ENCODE measurements at regions not wholly inside any gene's neighbourhood (a gene's known extent, or its start where the extent isn't known, plus 50 kb on each side); places are given as distances from the start of the nearest gene placed in this dataset.

DNA sequence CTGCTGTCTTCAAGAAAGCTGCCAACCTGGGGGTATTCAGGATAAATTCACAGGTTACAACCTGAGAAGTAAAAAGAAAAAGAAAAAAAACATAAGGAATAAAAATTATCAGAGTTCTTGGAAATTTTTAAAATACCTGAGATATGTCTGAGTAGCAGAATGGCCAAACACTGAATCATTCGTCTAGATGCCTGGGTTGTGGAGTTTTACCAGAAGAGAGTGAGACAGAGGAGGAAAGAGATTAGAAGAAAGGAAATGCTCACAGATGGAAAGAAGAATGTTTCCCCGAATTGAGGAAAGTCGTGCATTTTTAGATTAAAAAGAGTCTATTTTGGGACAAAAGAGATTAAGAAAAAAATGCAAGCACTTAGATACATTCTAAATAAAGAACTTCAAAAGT, 1026.7 kb downstream of the TBC1D22A start:
- intact Hi-C loops (cut with DNase I) = no loop called here

DNA sequence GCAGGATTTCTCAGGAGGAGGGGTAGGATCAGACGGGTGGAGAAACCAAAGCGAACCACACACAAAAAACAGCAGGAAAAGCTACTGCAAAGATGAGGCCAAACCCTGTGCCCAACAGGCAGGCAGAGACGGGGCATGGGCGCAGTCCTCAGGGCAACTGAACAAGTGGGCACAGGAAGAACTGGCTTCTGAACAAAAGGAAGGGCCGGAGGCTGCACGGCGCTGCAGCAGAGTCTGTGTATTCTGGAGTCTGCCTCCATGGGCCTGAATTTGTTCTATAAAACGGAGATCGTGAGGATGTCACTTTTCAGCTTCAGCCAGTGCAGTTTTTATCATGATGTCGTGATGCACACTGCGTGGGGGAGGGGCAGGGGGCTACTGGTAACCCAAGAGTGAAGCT, 1026.0 kb downstream of the TBC1D22A start:
- TF ChIP-seq, protein P1, sequence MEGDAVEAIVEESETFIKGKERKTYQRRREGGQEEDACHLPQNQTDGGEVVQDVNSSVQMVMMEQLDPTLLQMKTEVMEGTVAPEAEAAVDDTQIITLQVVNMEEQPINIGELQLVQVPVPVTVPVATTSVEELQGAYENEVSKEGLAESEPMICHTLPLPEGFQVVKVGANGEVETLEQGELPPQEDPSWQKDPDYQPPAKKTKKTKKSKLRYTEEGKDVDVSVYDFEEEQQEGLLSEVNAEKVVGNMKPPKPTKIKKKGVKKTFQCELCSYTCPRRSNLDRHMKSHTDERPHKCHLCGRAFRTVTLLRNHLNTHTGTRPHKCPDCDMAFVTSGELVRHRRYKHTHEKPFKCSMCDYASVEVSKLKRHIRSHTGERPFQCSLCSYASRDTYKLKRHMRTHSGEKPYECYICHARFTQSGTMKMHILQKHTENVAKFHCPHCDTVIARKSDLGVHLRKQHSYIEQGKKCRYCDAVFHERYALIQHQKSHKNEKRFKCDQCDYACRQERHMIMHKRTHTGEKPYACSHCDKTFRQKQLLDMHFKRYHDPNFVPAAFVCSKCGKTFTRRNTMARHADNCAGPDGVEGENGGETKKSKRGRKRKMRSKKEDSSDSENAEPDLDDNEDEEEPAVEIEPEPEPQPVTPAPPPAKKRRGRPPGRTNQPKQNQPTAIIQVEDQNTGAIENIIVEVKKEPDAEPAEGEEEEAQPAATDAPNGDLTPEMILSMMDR (IDR thresholded peaks at IDR 0.05) = no peak
- no peak for TF ChIP-seq POLR2A (IDR thresholded peaks at IDR 0.05)
- DNase-seq = no peak
- no peak overlapping the region for H3K4me3 ChIP-seq
- intact Hi-C loops (cut with DNase I) = no loop called here
- peaks cover 0 to 19% (median 10%) of the 10 kb centered on the region in 3 donors for H3K9me3 ChIP-seq
- H3K27ac ChIP-seq = no peak overlapping the region
- H3K4me1 ChIP-seq = peaks cover 0 to 9% (median 0%) of the 10 kb centered on the region in 3 donors
- WGBS, 2 donors = 27 to 40% methylated on average over 9 to 11 of the region's 11 CpGs
- H3K27me3 ChIP-seq = peaks cover 0 to 50% (median 0%) of the 10 kb centered on the region in 4 donors
- H3K36me3 ChIP-seq = no peaks in the 10 kb centered on the region

More for the DNA sequence above, 1026.7 kb downstream of the TBC1D22A start:
- WGBS, 2 donors = 30 to 43% methylated on average over 3 of the region's 3 CpGs
- H3K36me3 ChIP-seq = no peaks in the 10 kb centered on the region
- DNase-seq = no peak
- H3K4me3 ChIP-seq = no peak overlapping the region
- peaks cover 0 to 43% (median 0%) of the 10 kb centered on the region in 4 donors for H3K27me3 ChIP-seq
- H3K27ac ChIP-seq = no peak overlapping the region
- TF ChIP-seq, protein P1 (IDR thresholded peaks at IDR 0.05) = no peak
- TF ChIP-seq POLR2A (IDR thresholded peaks at IDR 0.05) = no peak
- peaks cover 0 to 15% (median 10%) of the 10 kb centered on the region in 3 donors for H3K9me3 ChIP-seq
- peaks cover 0 to 9% (median 0%) of the 10 kb centered on the region in 3 donors for H3K4me1 ChIP-seq

GRCh38 chr22:47787501-47788227, 1025.2 kb downstream of the TBC1D22A start:
- DNase-seq = no peak
- intact Hi-C loops (cut with DNase I) = no loop called here
- no peak for TF ChIP-seq POLR2A (IDR thresholded peaks at IDR 0.05)
- TF ChIP-seq, protein P1 (IDR thresholded peaks at IDR 0.05) = no peak
- H3K9me3 ChIP-seq = peaks cover 0 to 19% (median 10%) of the 10 kb centered on the region in 3 donors
- no peaks in the 10 kb centered on the region for H3K36me3 ChIP-seq
- H3K27me3 ChIP-seq = peaks cover 0 to 55% (median 0%) of the 10 kb centered on the region in 4 donors
- H3K4me3 ChIP-seq = no peak overlapping the region
- H3K4me1 ChIP-seq = peaks cover 0 to 9% (median 0%) of the 10 kb centered on the region in 3 donors
- no peak overlapping the region for H3K27ac ChIP-seq
- 84 to 85% methylated on average over 10 of the region's 10 CpGs for WGBS, 2 donors

- Histone ChIP-seq H3K9me3 (peaks cover 0 to 19% (median 10%) of the 10 kb centered on the region in 3 donors), H3K27ac (no peak overlapping the region), H3K4me1 (peaks cover 0 to 9% (median 0%) of the 10 kb centered on the region in 3 donors), H3K36me3 (no peaks in the 10 kb centered on the region), H3K4me3 (no peak overlapping the region), H3K27me3 (peaks cover 0 to 61% (median 0%) of the 10 kb centered on the region in 4 donors)
- intact Hi-C loops (cut with DNase I) = no loop called here
- TF ChIP-seq, protein P1 (IDR thresholded peaks at IDR 0.05) = no peak
- TF ChIP-seq POLR2A (IDR thresholded peaks at IDR 0.05) = no peak
- DNase-seq = no peak
- WGBS, 2 donors = 80 to 88% methylated on average over 11 of the region's 12 CpGs
Measured at GRCh38 chr22:47786650-47787290, 1024.3 kb downstream of the TBC1D22A start.

- DNase-seq = no peak
- WGBS, 2 donors = no CpG with 5 or more reads among the region's 1 CpG
- peaks cover 0 to 61% (median 0%) of the 10 kb centered on the region in 4 donors for H3K27me3 ChIP-seq
Measured at GRCh38 chr22:47784991-47785390, 1022.5 kb downstream of the TBC1D22A start.

More at GRCh38 chr22:47784991-47785390, 1022.5 kb downstream of the TBC1D22A start:
- Histone ChIP-seq H3K4me3 (no peak overlapping the region), H3K27ac (no peak overlapping the region), H3K36me3 (no peaks in the 10 kb centered on the region), H3K9me3 (peaks cover 0 to 19% (median 10%) of the 10 kb centered on the region in 3 donors), H3K4me1 (peaks cover 0 to 9% (median 0%) of the 10 kb centered on the region in 3 donors)
- intact Hi-C loops (cut with DNase I) = no loop called here
- TF ChIP-seq, protein P1 (IDR thresholded peaks at IDR 0.05) = no peak
- TF ChIP-seq POLR2A (IDR thresholded peaks at IDR 0.05) = no peak

All from esophagus squamous epithelium (tissue), 5 donors.